ENCODE measurements at regions not wholly inside any gene's neighbourhood (a gene's known extent, or its start where the extent isn't known, plus 50 kb on each side); places are given as distances from the start of the nearest gene placed in this dataset.
A peak's percentile ranks its signal among the peaks of the same experiment; 100 is the strongest.
"Not testable (repeated sequence)": the region's sequence is repeated elsewhere in the genome, so short reads cannot be mapped to it uniquely, and the experiment has no call there.

GRCh38 chr12:84470361-84470760 is 442.2 kb downstream of the SLC6A15 start:
- DNase-seq, result no peak

- DNase-seq, result no peak
Measured at GRCh38 chr12:84464616-84465015, 448.0 kb downstream of the SLC6A15 start.

GRCh38 chr12:84463741-84464495 is 448.7 kb downstream of the SLC6A15 start:
- DNase-seq, result no peak

GRCh38 chr12:84455598-84455997 is 457.0 kb downstream of the SLC6A15 start:
- DNase-seq, result no peak

GRCh38 chr12:84446478-84446877 is 466.1 kb downstream of the SLC6A15 start:
- not testable (repeated sequence) for DNase-seq

- no peak for DNase-seq
Measured at GRCh38 chr12:84436134-84436533, 476.5 kb downstream of the SLC6A15 start.

GRCh38 chr12:84435682-84436081 is 476.9 kb downstream of the SLC6A15 start:
- no peak for DNase-seq

- DNase-seq, result no peak
Measured at GRCh38 chr12:84422340-84422739, 490.3 kb downstream of the SLC6A15 start.

GRCh38 chr12:84421103-84421502 is 491.5 kb downstream of the SLC6A15 start:
- no peak for DNase-seq

- no peak for DNase-seq
Measured at GRCh38 chr12:84416626-84417025, 496.0 kb downstream of the SLC6A15 start.

- no peak for DNase-seq
Measured at GRCh38 chr12:84415946-84416345, 496.7 kb downstream of the SLC6A15 start.

GRCh38 chr12:84413656-84414055 is 498.9 kb downstream of the SLC6A15 start:
- no peak for DNase-seq

- no peak for DNase-seq
Measured at GRCh38 chr12:84412226-84412625, 500.4 kb downstream of the SLC6A15 start.

GRCh38 chr12:84411031-84411430 is 501.6 kb downstream of the SLC6A15 start:
- DNase-seq, result no peak

- no peak for DNase-seq
Measured at GRCh38 chr12:84408936-84409335, 503.7 kb downstream of the SLC6A15 start.

GRCh38 chr12:84406720-84407119 is 505.9 kb downstream of the SLC6A15 start:
- not testable (repeated sequence) for DNase-seq

- DNase-seq, result no peak
Measured at GRCh38 chr12:84397846-84398245, 514.8 kb downstream of the SLC6A15 start.

GRCh38 chr12:84397263-84397662 is 515.3 kb downstream of the SLC6A15 start:
- peak; percentile 7 for DNase-seq

- DNase-seq, result not testable (repeated sequence)
Measured at GRCh38 chr12:84391176-84391575, 521.4 kb downstream of the SLC6A15 start.

GRCh38 chr12:84384384-84384783 is 528.2 kb downstream of the SLC6A15 start:
- DNase-seq, result no peak

- not testable (repeated sequence) for DNase-seq
Measured at GRCh38 chr12:84382486-84382885, 530.1 kb downstream of the SLC6A15 start.

GRCh38 chr12:84376320-84376719 is 536.3 kb downstream of the SLC6A15 start:
- no peak for DNase-seq

GRCh38 chr12:84375449-84376170 is 537.0 kb downstream of the SLC6A15 start:
- no peak for DNase-seq

- no peak for DNase-seq
Measured at GRCh38 chr12:84362552-84362897, 550.1 kb downstream of the SLC6A15 start.

Data from NCI-H1694 treated with DMSO at 0.1 percent for 48 hours (cell line).